ENCODE measurements at regions not wholly inside any gene's neighbourhood (a gene's known extent, or its start where the extent isn't known, plus 50 kb on each side); places are given as distances from the start of the nearest gene placed in this dataset.

- no peak for TF ChIP-seq ZNF138 (tag by site-specific recombination; IDR thresholded peaks at IDR 0.05; ENCODE audit: borderline replicate concordance)
- TF ChIP-seq ZNF426 (tag by site-specific recombination; IDR thresholded peaks at IDR 0.05), result no peak
- no peak for TF ChIP-seq ZEB2 (tag by site-specific recombination; IDR thresholded peaks at IDR 0.05)
- TF ChIP-seq OSR2 (tag by site-specific recombination; IDR thresholded peaks at IDR 0.05), result no peak
- TF ChIP-seq SCRT1 (tag by site-specific recombination; IDR thresholded peaks at IDR 0.05; ENCODE audit: borderline replicate concordance), result no peak
- TF ChIP-seq GLIS1 (tag by site-specific recombination; IDR thresholded peaks at IDR 0.05), result no peak
- no peak for TF ChIP-seq KLF16 (tag by site-specific recombination; IDR thresholded peaks at IDR 0.05)
- TF ChIP-seq TRIM28 (IDR thresholded peaks at IDR 0.05; ENCODE audit: borderline replicate concordance, low read length), result no peak
Measured at GRCh38 chr10:84660450-84661159, 332.2 kb downstream of the CCSER2 start (continued).

GRCh38 chr10:84665211-84665610 is 336.8 kb downstream of the CCSER2 start:
- no peak overlapping the region for H3K27ac ChIP-seq (ENCODE audit: extremely low read depth, low read depth, low read length)
- ChIA-PET CTCF (interaction anchor here (0.6 to 1.9 kb wide), 12 partner anchors 11 to 128 kb away, joined by 3 to 7 read pairs (median 3); no protein-coding TSS in a partner anchor), POLR2A (no interaction called here)
- no peaks in the 10 kb centered on the region for H3K4me1 ChIP-seq (ENCODE audit: control insufficient read depth, insufficient read depth, low read length)
- TF ChIP-seq ZNF211 (tag by site-specific recombination; IDR thresholded peaks at IDR 0.05; ENCODE audit: low read depth) (no peak), ZNF692 (tag by site-specific recombination; IDR thresholded peaks at IDR 0.05) (no peak), GLI2 (tag by site-specific recombination; IDR thresholded peaks at IDR 0.05; ENCODE audit: borderline replicate concordance, low read depth) (no peak), ZNF24 (tag by site-specific recombination; IDR thresholded peaks at IDR 0.05) (no peak), ZNF366 (tag by site-specific recombination; conservative IDR thresholded peaks at IDR 0.05) (no peak)
- no peaks in the 10 kb centered on the region for H3K36me3 ChIP-seq (ENCODE audit: control insufficient read depth in 2 of 2, insufficient read depth in 1 of 2, low read length in 2 of 2)
- H3K9me3 ChIP-seq (ENCODE audit: control insufficient read depth, insufficient read depth, low read depth, low read length), result no peaks in the 10 kb centered on the region
- H3K4me3 ChIP-seq (ENCODE audit: low read depth, low read length), result no peak overlapping the region

GRCh38 chr10:84665883-84666463 is 337.6 kb downstream of the CCSER2 start:
- CTCF ChIA-PET, result interaction anchor here (0.6 to 1.6 kb wide), 16 partner anchors 8 to 286 kb away, joined by 3 to 7 read pairs (median 4); no protein-coding TSS in a partner anchor

More at GRCh38 chr10:84665883-84666463, 337.6 kb downstream of the CCSER2 start:
- Histone ChIP-seq H3K4me1 (ENCODE audit: control insufficient read depth, insufficient read depth, low read length) (no peaks in the 10 kb centered on the region), H3K36me3 (ENCODE audit: control insufficient read depth in 2 of 2, insufficient read depth in 1 of 2, low read length in 2 of 2) (no peaks in the 10 kb centered on the region), H3K27ac (ENCODE audit: extremely low read depth, low read depth, low read length) (no peak overlapping the region), H3K4me3 (ENCODE audit: low read depth, low read length) (no peak overlapping the region), H3K9me3 (ENCODE audit: control insufficient read depth, insufficient read depth, low read depth, low read length) (no peaks in the 10 kb centered on the region)
- POLR2A ChIA-PET, result no interaction called here
- TF ChIP-seq WT1 (tag by site-specific recombination; IDR thresholded peaks at IDR 0.05) (0 out of 2 replicates have a peak, but pooled peaks have one; percentile 26), ZNF654 (tag by site-specific recombination; IDR thresholded peaks at IDR 0.05; ENCODE audit: low read depth) (peak; percentile 50), ZNF670 (tag by site-specific recombination; IDR thresholded peaks at IDR 0.05; ENCODE audit: low read depth) (no peak), OVOL3 (tag by site-specific recombination; IDR thresholded peaks at IDR 0.05) (no peak), ZIC2 (tag by site-specific recombination; IDR thresholded peaks at IDR 0.05) (no peak), GLIS2 (tag by site-specific recombination; IDR thresholded peaks at IDR 0.05) (no peak), ZNF561 (tag by site-specific recombination; IDR thresholded peaks at IDR 0.05; ENCODE audit: borderline replicate concordance) (no peak), KLF8 (tag by site-specific recombination; IDR thresholded peaks at IDR 0.05) (no peak), ZNF704 (tag by site-specific recombination; IDR thresholded peaks at IDR 0.05) (no peak), ZNF202 (tag by site-specific recombination; IDR thresholded peaks at IDR 0.05; ENCODE audit: borderline replicate concordance) (no peak), ZNF426 (tag by site-specific recombination; IDR thresholded peaks at IDR 0.05) (no peak), CTCF (tag by site-specific recombination; IDR thresholded peaks at IDR 0.05) (peak; percentile 54; the same call in 1 of the 2 replicates), ZSCAN4 (tag by site-specific recombination; IDR thresholded peaks at IDR 0.05) (no peak), ZFP41 (tag by site-specific recombination; IDR thresholded peaks at IDR 0.05; ENCODE audit: borderline replicate concordance) (no peak), KLF10 (tag by site-specific recombination; IDR thresholded peaks at IDR 0.05) (peak; percentile 34; the same call in 1 of the 2 replicates)
